Keratinocyte (primary cell): ENCODE measurements at regions not wholly inside any gene's neighbourhood (a gene's known extent, or its start where the extent isn't known, plus 50 kb on each side); places are given as distances from the start of the nearest gene placed in this dataset.

ENCODE experiments used
- CTCF ChIP-seq, 3 experiments: IDR thresholded peaks in 1 of 3; conservative IDR thresholded peaks in 1 of 3; optimal IDR thresholded peaks in 1 of 3; 2 replicates in 2 of 3; 3 replicates in 1 of 3; pipeline versions ENCODE3 to v1.5.1; 2011; ENCODE audit warnings: low read length in 3 of 3, mild to moderate bottlenecking in 3 of 3, moderate library complexity in 2 of 3, control low read depth in 1 of 3, inconsistent platforms in 1 of 3; ENCODE audit not compliant: insufficient read depth in 2 of 3; ENCODE audit errors: extremely low read depth in 1 of 3
- EZH2 ChIP-seq: IDR thresholded peaks from one replicate; pipeline ENCODE4 v1.6.1; 2012; ENCODE audit warnings: inconsistent platforms, mild to moderate bottlenecking, low read length, moderate library complexity

GRCh38 chr6:112649853-112650252, 302.7 kb downstream of the RFPL4B start:
- TF ChIP-seq EZH2 (no peak), CTCF (optimal IDR thresholded peaks at IDR 0.05 in 1 of 3, IDR thresholded peaks at IDR 0.05 in 1 of 3, conservative IDR thresholded peaks at IDR 0.05 in 1 of 3; ENCODE audit: extremely low read depth in 1 of 3, insufficient read depth in 2 of 3, low read length in 3 of 3) (no peak)
